ENCODE measurements at regions not wholly inside any gene's neighbourhood (a gene's known extent, or its start where the extent isn't known, plus 50 kb on each side); places are given as distances from the start of the nearest gene placed in this dataset.

DNA sequence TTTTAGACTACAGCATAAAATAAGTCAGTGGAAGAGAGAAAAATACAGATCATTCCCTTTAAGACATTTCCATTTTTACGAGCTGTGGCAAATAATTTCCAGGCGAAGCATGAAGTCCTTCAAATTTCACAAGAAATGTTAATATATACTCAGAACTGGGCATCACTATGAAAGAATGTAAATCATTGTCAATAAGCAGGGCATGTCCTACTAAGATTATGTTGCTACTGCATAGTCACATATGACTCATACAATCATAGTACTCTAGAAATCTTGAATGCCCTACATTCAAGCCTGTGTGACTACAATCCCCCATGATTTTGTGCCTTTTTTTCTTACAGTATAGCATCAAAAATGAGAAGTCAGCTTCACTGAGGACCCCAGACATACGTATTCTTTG is 485.2 kb upstream of the FTMT start:
- TF ChIP-seq, protein P1, sequence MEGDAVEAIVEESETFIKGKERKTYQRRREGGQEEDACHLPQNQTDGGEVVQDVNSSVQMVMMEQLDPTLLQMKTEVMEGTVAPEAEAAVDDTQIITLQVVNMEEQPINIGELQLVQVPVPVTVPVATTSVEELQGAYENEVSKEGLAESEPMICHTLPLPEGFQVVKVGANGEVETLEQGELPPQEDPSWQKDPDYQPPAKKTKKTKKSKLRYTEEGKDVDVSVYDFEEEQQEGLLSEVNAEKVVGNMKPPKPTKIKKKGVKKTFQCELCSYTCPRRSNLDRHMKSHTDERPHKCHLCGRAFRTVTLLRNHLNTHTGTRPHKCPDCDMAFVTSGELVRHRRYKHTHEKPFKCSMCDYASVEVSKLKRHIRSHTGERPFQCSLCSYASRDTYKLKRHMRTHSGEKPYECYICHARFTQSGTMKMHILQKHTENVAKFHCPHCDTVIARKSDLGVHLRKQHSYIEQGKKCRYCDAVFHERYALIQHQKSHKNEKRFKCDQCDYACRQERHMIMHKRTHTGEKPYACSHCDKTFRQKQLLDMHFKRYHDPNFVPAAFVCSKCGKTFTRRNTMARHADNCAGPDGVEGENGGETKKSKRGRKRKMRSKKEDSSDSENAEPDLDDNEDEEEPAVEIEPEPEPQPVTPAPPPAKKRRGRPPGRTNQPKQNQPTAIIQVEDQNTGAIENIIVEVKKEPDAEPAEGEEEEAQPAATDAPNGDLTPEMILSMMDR (IDR thresholded peaks at IDR 0.05) = no peak
- TF ChIP-seq POLR2A (IDR thresholded peaks at IDR 0.05) = no peak

Measured in heart left ventricle (tissue), 13 donors.